ENCODE measurements at regions not wholly inside any gene's neighbourhood (a gene's known extent, or its start where the extent isn't known, plus 50 kb on each side); places are given as distances from the start of the nearest gene placed in this dataset.
"Not testable (repeated sequence)": the region's sequence is repeated elsewhere in the genome, so short reads cannot be mapped to it uniquely, and the experiment has no call there.

DNA sequence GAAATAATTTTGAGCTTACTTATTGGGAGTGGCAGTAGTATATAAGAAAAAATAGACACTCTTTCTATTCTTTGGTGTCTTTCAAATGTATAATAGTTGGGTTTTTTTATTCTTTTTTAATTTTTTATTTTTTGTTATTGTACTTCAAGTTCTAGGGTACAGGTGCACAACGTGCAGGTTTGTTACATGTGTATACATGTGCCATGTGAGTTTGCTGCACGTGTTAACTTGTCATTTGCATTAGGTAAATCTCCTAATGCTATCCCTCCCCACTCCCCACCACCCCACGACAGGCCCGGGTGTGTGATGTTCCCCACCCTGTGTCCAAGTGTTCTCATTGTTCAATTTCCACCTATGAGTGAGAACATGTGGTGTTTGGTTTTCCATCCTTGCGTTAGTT is 1552.4 kb upstream of the B3GALT2 start:
- not testable (repeated sequence) for H3K4me1 ChIP-seq (ENCODE audit: control insufficient read depth in 3 of 3, insufficient read depth in 3 of 3, low read length in 3 of 3); H3K27me3 ChIP-seq (ENCODE audit: control insufficient read depth in 3 of 3, insufficient read depth in 3 of 3, low read length in 3 of 3); H3K9me3 ChIP-seq (ENCODE audit: control insufficient read depth in 3 of 3, low read length in 3 of 3); H3K27ac ChIP-seq (ENCODE audit: low read depth, low read length); H3K4me3 ChIP-seq (ENCODE audit: low read length in 3 of 3); H3K9ac ChIP-seq (ENCODE audit: low read depth in 1 of 3, low read length in 3 of 3); H3K36me3 ChIP-seq (ENCODE audit: control insufficient read depth in 3 of 3, insufficient read depth in 3 of 3, low read length in 3 of 3)

DNA sequence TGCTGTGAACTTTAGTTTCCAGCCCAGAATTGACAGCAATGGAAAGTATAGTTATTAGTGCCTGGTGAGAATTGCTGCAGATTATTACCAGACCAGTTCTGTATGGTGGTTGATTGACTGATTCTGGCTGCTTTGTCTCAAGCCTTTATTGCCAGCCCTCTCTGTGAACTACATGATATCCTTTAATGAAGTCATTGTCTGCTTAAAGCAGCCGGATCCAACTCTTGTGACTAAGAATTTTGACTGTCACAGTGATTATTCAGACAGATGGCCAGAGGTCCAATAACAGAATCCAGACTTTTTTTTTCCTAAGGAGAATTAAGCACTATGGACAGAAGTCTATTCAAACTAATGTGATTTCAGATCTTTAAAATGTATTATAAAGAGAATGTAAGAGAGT is 1548.6 kb upstream of the B3GALT2 start:
- H3K4me3 ChIP-seq (ENCODE audit: low read length in 3 of 3) = no peak overlapping the region
- H3K9ac ChIP-seq (ENCODE audit: low read depth in 1 of 3, low read length in 3 of 3) = no peak overlapping the region
- no peak overlapping the region for H3K27ac ChIP-seq (ENCODE audit: low read depth, low read length)
- H3K4me1 ChIP-seq (ENCODE audit: control insufficient read depth in 3 of 3, insufficient read depth in 3 of 3, low read length in 3 of 3) = no peaks in the 10 kb centered on the region
- H3K27me3 ChIP-seq (ENCODE audit: control insufficient read depth in 3 of 3, insufficient read depth in 3 of 3, low read length in 3 of 3) = no peaks in the 10 kb centered on the region
- H3K36me3 ChIP-seq (ENCODE audit: control insufficient read depth in 3 of 3, insufficient read depth in 3 of 3, low read length in 3 of 3) = no peaks in the 10 kb centered on the region
- no peaks in the 10 kb centered on the region for H3K9me3 ChIP-seq (ENCODE audit: control insufficient read depth in 3 of 3, low read length in 3 of 3)

DNA sequence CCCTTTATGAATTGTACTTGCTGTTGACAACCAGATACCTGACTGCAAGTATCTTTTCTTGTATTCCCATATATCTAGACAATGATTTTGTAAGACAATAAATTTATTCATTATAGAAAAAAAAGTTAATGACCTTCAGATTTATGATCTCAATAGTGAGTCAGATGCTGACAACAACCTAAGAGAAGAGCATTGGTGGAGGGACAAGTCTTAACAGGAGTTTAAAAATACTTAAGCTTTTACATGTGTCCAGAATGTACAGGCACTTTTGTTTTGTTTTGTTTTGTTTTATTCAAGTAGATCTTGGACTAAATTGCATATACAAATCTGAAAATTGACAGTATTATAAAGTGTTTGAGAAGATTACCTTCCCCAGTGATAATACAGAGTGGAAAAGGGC is 1544.6 kb upstream of the B3GALT2 start:
- Histone ChIP-seq H3K4me1 (ENCODE audit: control insufficient read depth in 3 of 3, insufficient read depth in 3 of 3, low read length in 3 of 3) (no peaks in the 10 kb centered on the region), H3K4me3 (ENCODE audit: low read length in 3 of 3) (no peak overlapping the region), H3K9ac (ENCODE audit: low read depth in 1 of 3, low read length in 3 of 3) (no peak overlapping the region), H3K27ac (ENCODE audit: low read depth, low read length) (no peak overlapping the region), H3K36me3 (ENCODE audit: control insufficient read depth in 3 of 3, insufficient read depth in 3 of 3, low read length in 3 of 3) (no peaks in the 10 kb centered on the region), H3K27me3 (ENCODE audit: control insufficient read depth in 3 of 3, insufficient read depth in 3 of 3, low read length in 3 of 3) (no peaks in the 10 kb centered on the region), H3K9me3 (ENCODE audit: control insufficient read depth in 3 of 3, low read length in 3 of 3) (no peaks in the 10 kb centered on the region)

DNA sequence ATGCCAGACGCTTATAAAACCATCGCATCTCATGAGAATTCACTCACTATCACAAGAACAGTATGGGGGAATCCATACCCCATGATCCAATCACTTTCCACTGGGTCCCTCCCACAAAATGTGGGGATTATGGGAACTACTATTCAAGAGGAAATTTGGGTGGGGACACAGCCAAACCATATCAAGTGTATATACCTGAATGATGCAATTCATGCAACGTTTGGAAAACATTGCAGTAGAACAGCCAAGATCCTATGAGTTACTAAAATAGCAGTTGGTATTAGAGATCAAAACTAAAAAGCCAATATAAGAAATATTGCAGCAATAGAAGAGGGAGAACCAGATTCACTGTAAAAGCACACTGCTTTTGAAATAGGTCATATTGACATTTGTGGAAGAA is 1543.9 kb upstream of the B3GALT2 start:
- Histone ChIP-seq H3K9me3 (ENCODE audit: control insufficient read depth in 3 of 3, low read length in 3 of 3) (no peaks in the 10 kb centered on the region), H3K27me3 (ENCODE audit: control insufficient read depth in 3 of 3, insufficient read depth in 3 of 3, low read length in 3 of 3) (no peaks in the 10 kb centered on the region), H3K4me3 (ENCODE audit: low read length in 3 of 3) (no peak overlapping the region), H3K36me3 (ENCODE audit: control insufficient read depth in 3 of 3, insufficient read depth in 3 of 3, low read length in 3 of 3) (no peaks in the 10 kb centered on the region), H3K4me1 (ENCODE audit: control insufficient read depth in 3 of 3, insufficient read depth in 3 of 3, low read length in 3 of 3) (no peaks in the 10 kb centered on the region), H3K9ac (ENCODE audit: low read depth in 1 of 3, low read length in 3 of 3) (no peak overlapping the region), H3K27ac (ENCODE audit: low read depth, low read length) (no peak overlapping the region)

DNA sequence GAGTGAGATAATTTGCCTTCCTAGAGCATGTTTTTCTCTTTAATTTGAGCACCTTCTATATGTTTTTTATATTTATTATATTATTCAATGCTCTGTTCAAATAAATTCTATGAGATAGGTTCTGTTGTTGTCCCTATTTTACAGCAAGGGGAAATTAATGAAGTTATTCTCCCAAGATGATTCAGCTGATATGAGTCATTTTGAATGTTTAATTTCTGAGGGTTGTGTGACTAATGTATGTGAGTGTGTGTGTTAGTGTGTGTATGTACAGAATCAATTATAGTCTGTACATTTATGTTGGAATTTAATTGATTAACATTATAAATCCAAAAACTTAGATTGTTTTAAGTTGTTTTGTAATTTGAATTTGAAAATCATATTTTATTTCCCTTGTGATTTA is 1536.7 kb upstream of the B3GALT2 start:
- H3K27ac ChIP-seq (ENCODE audit: low read depth, low read length) = no peak overlapping the region
- H3K4me1 ChIP-seq (ENCODE audit: control insufficient read depth in 3 of 3, insufficient read depth in 3 of 3, low read length in 3 of 3) = no peaks in the 10 kb centered on the region
- H3K27me3 ChIP-seq (ENCODE audit: control insufficient read depth in 3 of 3, insufficient read depth in 3 of 3, low read length in 3 of 3) = no peaks in the 10 kb centered on the region
- no peaks in the 10 kb centered on the region for H3K36me3 ChIP-seq (ENCODE audit: control insufficient read depth in 3 of 3, insufficient read depth in 3 of 3, low read length in 3 of 3)
- no peaks in the 10 kb centered on the region for H3K9me3 ChIP-seq (ENCODE audit: control insufficient read depth in 3 of 3, low read length in 3 of 3)
- H3K4me3 ChIP-seq (ENCODE audit: low read length in 3 of 3) = no peak overlapping the region
- no peak overlapping the region for H3K9ac ChIP-seq (ENCODE audit: low read depth in 1 of 3, low read length in 3 of 3)

DNA sequence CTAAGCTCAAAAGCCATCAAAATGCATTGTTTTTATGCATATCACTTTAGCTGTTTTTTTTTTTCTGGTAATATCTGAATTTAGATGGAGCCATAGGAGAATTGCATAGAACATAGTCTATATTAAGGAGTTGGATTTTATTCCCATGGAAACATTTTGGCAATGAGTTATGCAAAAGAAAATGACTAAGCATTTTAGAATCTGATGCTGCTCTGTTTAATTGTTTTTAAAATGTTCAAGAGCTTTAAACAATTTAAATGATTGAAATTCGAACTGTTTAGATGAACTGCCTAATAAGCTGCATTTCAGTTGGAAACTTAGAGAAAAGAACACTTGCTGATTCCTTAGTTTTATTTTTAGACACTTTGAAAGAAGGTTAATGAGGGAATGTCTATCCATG is 1531.5 kb upstream of the B3GALT2 start:
- Histone ChIP-seq H3K27ac (ENCODE audit: low read depth, low read length) (no peak overlapping the region), H3K4me3 (ENCODE audit: low read length in 3 of 3) (no peak overlapping the region), H3K27me3 (ENCODE audit: control insufficient read depth in 3 of 3, insufficient read depth in 3 of 3, low read length in 3 of 3) (no peaks in the 10 kb centered on the region), H3K9ac (ENCODE audit: low read depth in 1 of 3, low read length in 3 of 3) (no peak overlapping the region), H3K4me1 (ENCODE audit: control insufficient read depth in 3 of 3, insufficient read depth in 3 of 3, low read length in 3 of 3) (no peaks in the 10 kb centered on the region), H3K36me3 (ENCODE audit: control insufficient read depth in 3 of 3, insufficient read depth in 3 of 3, low read length in 3 of 3) (no peaks in the 10 kb centered on the region), H3K9me3 (ENCODE audit: control insufficient read depth in 3 of 3, low read length in 3 of 3) (no peaks in the 10 kb centered on the region)

DNA sequence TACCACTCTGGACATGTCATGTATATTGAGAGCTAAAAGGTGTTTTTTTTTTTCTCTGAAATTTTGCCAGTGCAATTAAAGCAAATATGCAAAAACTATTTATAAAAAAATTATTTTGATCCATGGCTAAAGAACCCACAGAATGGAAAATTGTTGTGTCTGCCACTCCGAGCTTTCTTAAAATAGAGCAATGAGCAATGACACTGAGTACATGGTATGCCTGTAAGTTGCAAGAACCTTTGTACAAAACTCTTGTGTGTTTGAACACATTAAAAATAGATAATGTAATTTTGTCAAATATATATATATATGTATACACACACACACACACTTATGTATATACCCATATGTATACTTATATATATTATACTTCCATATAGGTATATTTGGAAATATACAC is 1530.9 kb upstream of the B3GALT2 start:
- no peak overlapping the region for H3K9ac ChIP-seq (ENCODE audit: low read depth in 1 of 3, low read length in 3 of 3)
- no peaks in the 10 kb centered on the region for H3K27me3 ChIP-seq (ENCODE audit: control insufficient read depth in 3 of 3, insufficient read depth in 3 of 3, low read length in 3 of 3)
- H3K36me3 ChIP-seq (ENCODE audit: control insufficient read depth in 3 of 3, insufficient read depth in 3 of 3, low read length in 3 of 3) = no peaks in the 10 kb centered on the region
- H3K9me3 ChIP-seq (ENCODE audit: control insufficient read depth in 3 of 3, low read length in 3 of 3) = no peaks in the 10 kb centered on the region
- H3K4me3 ChIP-seq (ENCODE audit: low read length in 3 of 3) = no peak overlapping the region
- H3K4me1 ChIP-seq (ENCODE audit: control insufficient read depth in 3 of 3, insufficient read depth in 3 of 3, low read length in 3 of 3) = no peaks in the 10 kb centered on the region
- no peak overlapping the region for H3K27ac ChIP-seq (ENCODE audit: low read depth, low read length)

DNA sequence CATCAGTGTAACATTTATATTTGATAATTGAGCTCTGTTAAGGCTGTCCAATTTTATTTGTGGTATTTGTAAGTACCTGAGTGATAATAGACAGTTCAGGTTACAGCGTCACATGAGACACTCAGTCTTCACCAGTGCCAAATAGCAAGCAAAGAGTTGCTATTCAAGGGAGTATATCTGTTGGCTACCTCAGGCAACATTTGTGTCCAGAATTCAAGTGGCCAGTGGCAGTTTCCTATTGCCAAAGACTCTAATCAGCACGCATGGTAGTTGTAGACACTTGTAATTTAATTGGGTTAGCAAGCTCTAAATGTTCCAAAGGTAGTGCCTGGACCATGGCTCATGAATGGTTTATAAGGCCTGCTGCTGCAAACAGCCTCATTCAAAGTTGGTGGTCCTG is 1524.3 kb upstream of the B3GALT2 start:
- no peak overlapping the region for H3K27ac ChIP-seq (ENCODE audit: low read depth, low read length)
- no peak overlapping the region for H3K9ac ChIP-seq (ENCODE audit: low read depth in 1 of 3, low read length in 3 of 3)
- no peaks in the 10 kb centered on the region for H3K4me1 ChIP-seq (ENCODE audit: control insufficient read depth in 3 of 3, insufficient read depth in 3 of 3, low read length in 3 of 3)
- no peaks in the 10 kb centered on the region for H3K27me3 ChIP-seq (ENCODE audit: control insufficient read depth in 3 of 3, insufficient read depth in 3 of 3, low read length in 3 of 3)
- no peaks in the 10 kb centered on the region for H3K36me3 ChIP-seq (ENCODE audit: control insufficient read depth in 3 of 3, insufficient read depth in 3 of 3, low read length in 3 of 3)
- H3K9me3 ChIP-seq (ENCODE audit: control insufficient read depth in 3 of 3, low read length in 3 of 3) = no peaks in the 10 kb centered on the region
- no peak overlapping the region for H3K4me3 ChIP-seq (ENCODE audit: low read length in 3 of 3)

DNA sequence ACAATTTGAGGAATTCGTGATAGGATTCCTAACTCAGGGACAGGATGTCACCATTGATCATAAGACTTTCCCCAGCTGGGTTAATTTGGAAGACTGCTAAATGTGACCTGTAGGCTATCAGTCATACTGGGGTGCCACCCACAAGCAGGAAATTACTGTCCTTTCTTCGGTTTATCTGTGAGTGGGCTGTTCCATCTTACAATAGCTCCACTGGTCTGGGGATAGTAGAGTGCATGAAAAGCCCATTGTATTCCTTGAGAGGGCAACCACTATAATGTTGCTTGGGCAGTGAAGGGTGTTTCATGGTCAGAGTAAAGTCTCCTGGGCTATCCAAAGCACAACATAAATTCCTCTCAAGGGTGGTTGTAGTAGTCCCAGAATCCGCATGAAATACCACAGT is 1523.0 kb upstream of the B3GALT2 start:
- Histone ChIP-seq H3K4me3 (ENCODE audit: low read length in 3 of 3) (no peak overlapping the region), H3K4me1 (ENCODE audit: control insufficient read depth in 3 of 3, insufficient read depth in 3 of 3, low read length in 3 of 3) (no peaks in the 10 kb centered on the region), H3K36me3 (ENCODE audit: control insufficient read depth in 3 of 3, insufficient read depth in 3 of 3, low read length in 3 of 3) (no peaks in the 10 kb centered on the region), H3K27ac (ENCODE audit: low read depth, low read length) (no peak overlapping the region), H3K27me3 (ENCODE audit: control insufficient read depth in 3 of 3, insufficient read depth in 3 of 3, low read length in 3 of 3) (no peaks in the 10 kb centered on the region), H3K9ac (ENCODE audit: low read depth in 1 of 3, low read length in 3 of 3) (no peak overlapping the region), H3K9me3 (ENCODE audit: control insufficient read depth in 3 of 3, low read length in 3 of 3) (no peaks in the 10 kb centered on the region)

DNA sequence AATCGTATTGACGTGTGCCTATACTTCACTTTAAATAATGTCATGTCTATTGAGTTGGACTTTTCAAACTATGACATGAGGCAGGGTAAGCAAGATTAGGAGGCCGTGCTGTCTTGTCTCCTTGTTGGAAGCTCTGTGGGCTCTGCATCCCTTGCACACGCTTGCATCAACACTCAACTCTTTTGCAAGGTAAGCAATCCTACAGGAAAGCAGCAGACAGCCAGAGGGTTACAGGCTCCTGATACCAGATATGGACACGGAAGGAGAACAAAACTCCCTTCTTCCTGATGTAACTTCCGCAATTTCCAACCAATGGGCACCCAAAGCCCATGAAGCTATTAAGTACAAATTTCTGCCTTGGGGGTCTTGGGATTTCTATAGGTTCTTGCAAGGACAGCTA is 1520.7 kb upstream of the B3GALT2 start:
- H3K27me3 ChIP-seq (ENCODE audit: control insufficient read depth in 3 of 3, insufficient read depth in 3 of 3, low read length in 3 of 3) = no peaks in the 10 kb centered on the region
- no peaks in the 10 kb centered on the region for H3K9me3 ChIP-seq (ENCODE audit: control insufficient read depth in 3 of 3, low read length in 3 of 3)
- no peak overlapping the region for H3K9ac ChIP-seq (ENCODE audit: low read depth in 1 of 3, low read length in 3 of 3)
- H3K27ac ChIP-seq (ENCODE audit: low read depth, low read length) = no peak overlapping the region
- H3K4me1 ChIP-seq (ENCODE audit: control insufficient read depth in 3 of 3, insufficient read depth in 3 of 3, low read length in 3 of 3) = no peaks in the 10 kb centered on the region
- H3K36me3 ChIP-seq (ENCODE audit: control insufficient read depth in 3 of 3, insufficient read depth in 3 of 3, low read length in 3 of 3) = no peaks in the 10 kb centered on the region
- H3K4me3 ChIP-seq (ENCODE audit: low read length in 3 of 3) = no peak overlapping the region
